ENCODE measurements at regions not wholly inside any gene's neighbourhood (a gene's known extent, or its start where the extent isn't known, plus 50 kb on each side); places are given as distances from the start of the nearest gene placed in this dataset.

- no peaks in the 10 kb centered on the region for H3K36me3 ChIP-seq (ENCODE audit: insufficient read depth, low read depth, low read length)
- no peaks in the 10 kb centered on the region for H3K9me3 ChIP-seq (ENCODE audit: insufficient read depth, low read depth, low read length)
- H3K4me3 ChIP-seq (ENCODE audit: low read length): no peak overlapping the region
- H3K27ac ChIP-seq (ENCODE audit: low read length): no peak overlapping the region
- H3K9ac ChIP-seq (ENCODE audit: low read depth, low read length): no peak overlapping the region
- peaks cover under 1% of the 10 kb centered on the region; the same call in 1 of the 2 replicates for H3K4me1 ChIP-seq (ENCODE audit: insufficient read depth, low read length)
- H3K27me3 ChIP-seq (ENCODE audit: insufficient read depth, low read length): no peaks in the 10 kb centered on the region
These were observed 364.5 kb upstream of the DUSP10 start for GRCh38 chr1:222106377-222106776.

GRCh38 chr1:222105861-222106260, 364.0 kb upstream of the DUSP10 start:
- no peaks in the 10 kb centered on the region for H3K9me3 ChIP-seq (ENCODE audit: insufficient read depth, low read depth, low read length)
- H3K4me1 ChIP-seq (ENCODE audit: insufficient read depth, low read length): peaks cover 6% of the 10 kb centered on the region
- no peak overlapping the region for H3K4me3 ChIP-seq (ENCODE audit: low read length)
- no peak overlapping the region for H3K9ac ChIP-seq (ENCODE audit: low read depth, low read length)
- H3K27ac ChIP-seq (ENCODE audit: low read length): no peak overlapping the region
- no peaks in the 10 kb centered on the region for H3K27me3 ChIP-seq (ENCODE audit: insufficient read depth, low read length)
- H3K36me3 ChIP-seq (ENCODE audit: insufficient read depth, low read depth, low read length): no peaks in the 10 kb centered on the region

- Histone ChIP-seq H3K9me3 (ENCODE audit: insufficient read depth, low read depth, low read length) (no peaks in the 10 kb centered on the region), H3K4me3 (ENCODE audit: low read length) (no peak overlapping the region), H3K9ac (ENCODE audit: low read depth, low read length) (no peak overlapping the region), H3K36me3 (ENCODE audit: insufficient read depth, low read depth, low read length) (no peaks in the 10 kb centered on the region), H3K27ac (ENCODE audit: low read length) (no peak overlapping the region), H3K4me1 (ENCODE audit: insufficient read depth, low read length) (peaks cover 11% of the 10 kb centered on the region), H3K27me3 (ENCODE audit: insufficient read depth, low read length) (no peaks in the 10 kb centered on the region)
These were observed 363.5 kb upstream of the DUSP10 start for GRCh38 chr1:222105393-222105737.

GRCh38 chr1:222104694-222105392, 363.0 kb upstream of the DUSP10 start:
- Histone ChIP-seq H3K27ac (ENCODE audit: low read length) (no peak overlapping the region), H3K9me3 (ENCODE audit: insufficient read depth, low read depth, low read length) (no peaks in the 10 kb centered on the region), H3K27me3 (ENCODE audit: insufficient read depth, low read length) (no peaks in the 10 kb centered on the region), H3K36me3 (ENCODE audit: insufficient read depth, low read depth, low read length) (no peaks in the 10 kb centered on the region), H3K9ac (ENCODE audit: low read depth, low read length) (no peak overlapping the region), H3K4me1 (ENCODE audit: insufficient read depth, low read length) (peaks cover 15% of the 10 kb centered on the region), H3K4me3 (ENCODE audit: low read length) (no peak overlapping the region)

- Histone ChIP-seq H3K36me3 (ENCODE audit: insufficient read depth, low read depth, low read length) (no peaks in the 10 kb centered on the region), H3K9me3 (ENCODE audit: insufficient read depth, low read depth, low read length) (no peaks in the 10 kb centered on the region)
These were observed 362.2 kb upstream of the DUSP10 start for GRCh38 chr1:222104097-222104496.

GRCh38 chr1:222099746-222100145, 357.9 kb upstream of the DUSP10 start:
- H3K4me3 ChIP-seq (ENCODE audit: low read length): no peak overlapping the region
- H3K27me3 ChIP-seq (ENCODE audit: insufficient read depth, low read length): no peaks in the 10 kb centered on the region
- peaks cover 23% of the 10 kb centered on the region; the same call in 1 of the 2 replicates for H3K4me1 ChIP-seq (ENCODE audit: insufficient read depth, low read length)
- H3K9me3 ChIP-seq (ENCODE audit: insufficient read depth, low read depth, low read length): no peaks in the 10 kb centered on the region
- no peak overlapping the region for H3K9ac ChIP-seq (ENCODE audit: low read depth, low read length)
- H3K36me3 ChIP-seq (ENCODE audit: insufficient read depth, low read depth, low read length): no peaks in the 10 kb centered on the region
- H3K27ac ChIP-seq (ENCODE audit: low read length): no peak overlapping the region

More at GRCh38 chr1:222104097-222104496, 362.2 kb upstream of the DUSP10 start:
- Histone ChIP-seq H3K27ac (ENCODE audit: low read length) (no peak overlapping the region), H3K27me3 (ENCODE audit: insufficient read depth, low read length) (no peaks in the 10 kb centered on the region), H3K9ac (ENCODE audit: low read depth, low read length) (no peak overlapping the region), H3K4me1 (ENCODE audit: insufficient read depth, low read length) (peaks cover 21% of the 10 kb centered on the region), H3K4me3 (ENCODE audit: low read length) (no peak overlapping the region)

GRCh38 chr1:222098404-222098803, 356.5 kb upstream of the DUSP10 start:
- H3K27me3 ChIP-seq (ENCODE audit: insufficient read depth, low read length): no peaks in the 10 kb centered on the region
- H3K36me3 ChIP-seq (ENCODE audit: insufficient read depth, low read depth, low read length): no peaks in the 10 kb centered on the region
- H3K4me3 ChIP-seq (ENCODE audit: low read length): no peak overlapping the region
- H3K9me3 ChIP-seq (ENCODE audit: insufficient read depth, low read depth, low read length): no peaks in the 10 kb centered on the region
- H3K27ac ChIP-seq (ENCODE audit: low read length): no peak overlapping the region
- H3K9ac ChIP-seq (ENCODE audit: low read depth, low read length): no peak overlapping the region
- H3K4me1 ChIP-seq (ENCODE audit: insufficient read depth, low read length): peaks cover 23% of the 10 kb centered on the region; the same call in 1 of the 2 replicates

GRCh38 chr1:222097588-222097987, 355.7 kb upstream of the DUSP10 start:
- Histone ChIP-seq H3K9ac (ENCODE audit: low read depth, low read length) (no peak overlapping the region), H3K9me3 (ENCODE audit: insufficient read depth, low read depth, low read length) (no peaks in the 10 kb centered on the region), H3K27ac (ENCODE audit: low read length) (no peak overlapping the region), H3K27me3 (ENCODE audit: insufficient read depth, low read length) (no peaks in the 10 kb centered on the region), H3K4me1 (ENCODE audit: insufficient read depth, low read length) (peaks cover 23% of the 10 kb centered on the region; the same call in 1 of the 2 replicates), H3K36me3 (ENCODE audit: insufficient read depth, low read depth, low read length) (no peaks in the 10 kb centered on the region), H3K4me3 (ENCODE audit: low read length) (no peak overlapping the region)

GRCh38 chr1:222096883-222097282, 355.0 kb upstream of the DUSP10 start:
- no peaks in the 10 kb centered on the region for H3K36me3 ChIP-seq (ENCODE audit: insufficient read depth, low read depth, low read length)
- no peaks in the 10 kb centered on the region for H3K9me3 ChIP-seq (ENCODE audit: insufficient read depth, low read depth, low read length)
- no peaks in the 10 kb centered on the region for H3K27me3 ChIP-seq (ENCODE audit: insufficient read depth, low read length)
- no peak overlapping the region for H3K4me3 ChIP-seq (ENCODE audit: low read length)
- H3K4me1 ChIP-seq (ENCODE audit: insufficient read depth, low read length): peaks cover 23% of the 10 kb centered on the region; the same call in 1 of the 2 replicates
- H3K27ac ChIP-seq (ENCODE audit: low read length): no peak overlapping the region
- no peak overlapping the region for H3K9ac ChIP-seq (ENCODE audit: low read depth, low read length)

GRCh38 chr1:222096476-222096772, 354.5 kb upstream of the DUSP10 start:
- no peak overlapping the region for H3K4me3 ChIP-seq (ENCODE audit: low read length)
- no peak overlapping the region for H3K9ac ChIP-seq (ENCODE audit: low read depth, low read length)
- no peaks in the 10 kb centered on the region for H3K9me3 ChIP-seq (ENCODE audit: insufficient read depth, low read depth, low read length)
- H3K27ac ChIP-seq (ENCODE audit: low read length): no peak overlapping the region
- H3K4me1 ChIP-seq (ENCODE audit: insufficient read depth, low read length): peaks cover 23% of the 10 kb centered on the region; the same call in 1 of the 2 replicates
- no peaks in the 10 kb centered on the region for H3K36me3 ChIP-seq (ENCODE audit: insufficient read depth, low read depth, low read length)
- no peaks in the 10 kb centered on the region for H3K27me3 ChIP-seq (ENCODE audit: insufficient read depth, low read length)

GRCh38 chr1:222095606-222096475, 354.0 kb upstream of the DUSP10 start:
- H3K9ac ChIP-seq (ENCODE audit: low read depth, low read length): no peak overlapping the region
- H3K27me3 ChIP-seq (ENCODE audit: insufficient read depth, low read length): no peaks in the 10 kb centered on the region
- no peak overlapping the region for H3K27ac ChIP-seq (ENCODE audit: low read length)
- H3K9me3 ChIP-seq (ENCODE audit: insufficient read depth, low read depth, low read length): no peaks in the 10 kb centered on the region
- H3K4me3 ChIP-seq (ENCODE audit: low read length): no peak overlapping the region
- H3K4me1 ChIP-seq (ENCODE audit: insufficient read depth, low read length): peaks cover 18% of the 10 kb centered on the region; the same call in 1 of the 2 replicates
- H3K36me3 ChIP-seq (ENCODE audit: insufficient read depth, low read depth, low read length): no peaks in the 10 kb centered on the region

- Histone ChIP-seq H3K27me3 (ENCODE audit: insufficient read depth, low read length) (no peaks in the 10 kb centered on the region), H3K4me1 (ENCODE audit: insufficient read depth, low read length) (peaks cover 2% of the 10 kb centered on the region; the same call in 1 of the 2 replicates), H3K27ac (ENCODE audit: low read length) (no peak overlapping the region), H3K36me3 (ENCODE audit: insufficient read depth, low read depth, low read length) (no peaks in the 10 kb centered on the region), H3K9me3 (ENCODE audit: insufficient read depth, low read depth, low read length) (no peaks in the 10 kb centered on the region), H3K4me3 (ENCODE audit: low read length) (no peak overlapping the region), H3K9ac (ENCODE audit: low read depth, low read length) (no peak overlapping the region)
These were observed 351.6 kb upstream of the DUSP10 start for GRCh38 chr1:222093518-222093917.

All from iPS-20b (cell line).